22Rv1 (cell line): ENCODE measurements at regions not wholly inside any gene's neighbourhood (a gene's known extent, or its start where the extent isn't known, plus 50 kb on each side); places are given as distances from the start of the nearest gene placed in this dataset.

Experiments used
- CTCF ChIP-seq: fragments of 450-650 bp; IDR thresholded peaks from 2 replicates; pipeline ENCODE4 v1.5.1; 2017; ENCODE audit warnings: mild to moderate bottlenecking
- ZFX ChIP-seq: fragments of 450-650 bp; IDR thresholded peaks from 2 replicates; pipeline ENCODE4 v1.6.1; 2017; ENCODE audit warnings: antibody characterized with exemption, borderline replicate concordance

GRCh38 chr6:45738057-45738455, 277.6 kb downstream of the CLIC5 start:
- TF ChIP-seq CTCF (no peak), ZFX (no peak)
